OCI-LY1 (cell line): ENCODE measurements at regions not wholly inside any gene's neighbourhood (a gene's known extent, or its start where the extent isn't known, plus 50 kb on each side); places are given as distances from the start of the nearest gene placed in this dataset.

Source experiments
- H2AFZ ChIP-seq: fragments of 200-600 bp; sonication (generic), shearing (Covaris generic); 2 replicates; pipeline ENCODE4 v1.6.0; 2014; ENCODE audit warnings: antibody characterized with exemption, mild to moderate bottlenecking, low read length
- H3F3A ChIP-seq: fragments of 200-600 bp; sonication (generic), shearing (Covaris generic); 2 replicates; pipeline ENCODE4 v1.6.0; 2014; ENCODE audit warnings: mild to moderate bottlenecking, antibody characterized with exemption, low read length, moderate library complexity; ENCODE audit not compliant: insufficient read depth
- H3K27ac ChIP-seq: fragments of 200-600 bp; sonication (generic); 2 replicates; pipeline ENCODE4 v1.5.1; 2014; ENCODE audit warnings: low read length, mixed run types, mild to moderate bottlenecking, low read depth; ENCODE audit not compliant: poor library complexity, severe bottlenecking
- H3K27me3 ChIP-seq: fragments of 200-600 bp; sonication (generic); 2 replicates; pipeline ENCODE4 v1.6.0; 2014; ENCODE audit warnings: antibody characterized with exemption, mild to moderate bottlenecking, low read length, moderate library complexity; ENCODE audit not compliant: insufficient read depth
- H3K36me3 ChIP-seq: fragments of 200-600 bp; sonication (generic); 2 replicates; pipeline ENCODE4 v1.6.1; 2014; ENCODE audit warnings: mild to moderate bottlenecking, antibody characterized with exemption, low read length, moderate library complexity, mixed read lengths; ENCODE audit not compliant: insufficient read depth
- H3K4me1 ChIP-seq: fragments of 200-600 bp; sonication (generic); 2 replicates; pipeline ENCODE4 v1.5.1; 2014; ENCODE audit warnings: mild to moderate bottlenecking, low read length, moderate library complexity; ENCODE audit not compliant: insufficient read depth, severe bottlenecking
- H3K4me2 ChIP-seq: fragments of 200-600 bp; sonication (generic), shearing (Covaris generic); 2 replicates; pipeline ENCODE4 v1.6.1; 2014; ENCODE audit warnings: low read length
- H3K4me3 ChIP-seq: fragments of 200-600 bp; sonication (generic); 2 replicates; pipeline ENCODE4 v1.5.1; 2014; ENCODE audit warnings: low read length, low read depth, mild to moderate bottlenecking, mixed read lengths; ENCODE audit not compliant: poor library complexity, severe bottlenecking
- H3K79me2 ChIP-seq: fragments of 200-600 bp; shearing (Covaris generic); 2 replicates; pipeline ENCODE4 v1.6.1; 2016; ENCODE audit warnings: mixed run types, low read length, mixed read lengths; ENCODE audit not compliant: insufficient read depth
- H3K9ac ChIP-seq: fragments of 200-600 bp; sonication (generic), shearing (Covaris generic); 2 replicates; pipeline ENCODE4 v1.6.1; 2014; ENCODE audit warnings: mild to moderate bottlenecking, low read length, mixed read lengths
- H3K9me2 ChIP-seq: fragments of 200-600 bp; sonication (generic), shearing (Covaris generic); 2 replicates; pipeline ENCODE4 v1.6.1; 2014; ENCODE audit warnings: low read depth, mild to moderate bottlenecking, low read length, mixed read lengths
- H3K9me3 ChIP-seq: fragments of 200-600 bp; shearing (Covaris generic); 2 replicates; pipeline ENCODE4 v1.6.1; 2014; ENCODE audit warnings: low read length, mixed read lengths
- H4K20me1 ChIP-seq: fragments of 200-600 bp; sonication (generic), shearing (Covaris generic); 2 replicates; pipeline ENCODE4 v1.6.0; 2016; ENCODE audit warnings: mild to moderate bottlenecking, low read length; ENCODE audit not compliant: insufficient read depth
- EZH2 ChIP-seq: fragments of 200-600 bp; sonication (generic), shearing (Covaris generic); IDR thresholded peaks from 2 replicates; pipeline ENCODE4 v1.8.0; 2017; ENCODE audit warnings: borderline replicate concordance, mixed run types, mild to moderate bottlenecking, antibody characterized with exemption, low read length, moderate library complexity, mixed read lengths
- TF ChIP-seq, protein P1 (sequence below): fragments of 200-600 bp; sonication (generic), shearing (Covaris generic); IDR thresholded peaks from 2 replicates; pipeline ENCODE4 v1.5.1; 2017; ENCODE audit warnings: mild to moderate bottlenecking, antibody characterized with exemption, low read length, moderate library complexity, mixed read lengths

DNA sequence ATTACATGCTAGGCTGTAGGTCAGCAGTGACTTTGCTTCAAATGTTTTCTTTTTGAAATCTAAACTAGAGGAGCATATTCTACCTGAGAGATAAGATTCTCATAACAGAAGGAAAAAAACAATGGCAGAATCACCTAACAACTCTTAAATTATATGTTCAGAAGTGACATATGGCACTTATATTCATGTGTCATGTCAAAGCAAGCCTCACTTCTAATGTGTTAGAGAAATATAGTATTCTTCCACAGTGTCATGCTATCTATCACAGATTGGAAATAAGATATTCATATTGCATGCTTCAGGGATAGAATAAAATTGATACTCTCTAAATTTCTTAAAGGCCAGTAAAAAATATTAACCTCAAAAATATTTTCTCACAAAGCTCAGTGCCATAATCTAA is 874.6 kb upstream of the PRMT6 start:
- Histone ChIP-seq H4K20me1 (no peaks in the 10 kb centered on the region), H3K79me2 (no peaks in the 10 kb centered on the region), H3K27ac (no peak overlapping the region), H3K27me3 (no peaks in the 10 kb centered on the region), H3K9me3 (no peaks in the 10 kb centered on the region), H3K36me3 (no peaks in the 10 kb centered on the region), H3K9me2 (no peaks in the 10 kb centered on the region), H3F3A (no peaks in the 10 kb centered on the region), H3K4me3 (no peak overlapping the region), H2AFZ (no peak overlapping the region), H3K4me1 (no peaks in the 10 kb centered on the region), H3K9ac (no peak overlapping the region), H3K4me2 (no peak overlapping the region)
- TF ChIP-seq, protein P1, sequence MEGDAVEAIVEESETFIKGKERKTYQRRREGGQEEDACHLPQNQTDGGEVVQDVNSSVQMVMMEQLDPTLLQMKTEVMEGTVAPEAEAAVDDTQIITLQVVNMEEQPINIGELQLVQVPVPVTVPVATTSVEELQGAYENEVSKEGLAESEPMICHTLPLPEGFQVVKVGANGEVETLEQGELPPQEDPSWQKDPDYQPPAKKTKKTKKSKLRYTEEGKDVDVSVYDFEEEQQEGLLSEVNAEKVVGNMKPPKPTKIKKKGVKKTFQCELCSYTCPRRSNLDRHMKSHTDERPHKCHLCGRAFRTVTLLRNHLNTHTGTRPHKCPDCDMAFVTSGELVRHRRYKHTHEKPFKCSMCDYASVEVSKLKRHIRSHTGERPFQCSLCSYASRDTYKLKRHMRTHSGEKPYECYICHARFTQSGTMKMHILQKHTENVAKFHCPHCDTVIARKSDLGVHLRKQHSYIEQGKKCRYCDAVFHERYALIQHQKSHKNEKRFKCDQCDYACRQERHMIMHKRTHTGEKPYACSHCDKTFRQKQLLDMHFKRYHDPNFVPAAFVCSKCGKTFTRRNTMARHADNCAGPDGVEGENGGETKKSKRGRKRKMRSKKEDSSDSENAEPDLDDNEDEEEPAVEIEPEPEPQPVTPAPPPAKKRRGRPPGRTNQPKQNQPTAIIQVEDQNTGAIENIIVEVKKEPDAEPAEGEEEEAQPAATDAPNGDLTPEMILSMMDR: no peak
- TF ChIP-seq EZH2: no peak

DNA sequence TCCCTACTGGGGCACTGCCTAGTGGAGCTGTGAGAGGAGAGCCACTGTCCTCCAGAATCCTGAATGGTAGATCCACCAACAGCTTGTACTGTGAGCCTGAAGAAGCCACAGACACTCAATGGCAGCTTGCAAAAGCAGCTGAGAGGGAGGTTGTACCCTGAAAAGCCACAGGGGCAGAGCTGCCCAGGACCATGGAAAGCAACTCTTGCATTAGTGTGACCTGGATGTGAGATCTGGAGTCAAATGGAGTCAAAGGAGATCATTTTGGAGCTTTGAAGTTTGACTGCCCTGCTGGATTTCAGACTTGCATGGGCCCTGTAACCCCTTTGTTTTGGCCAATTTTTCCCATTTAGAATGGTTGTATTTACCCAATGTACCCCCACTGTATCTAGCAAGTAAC is 871.4 kb upstream of the PRMT6 start:
- H3K4me2 ChIP-seq: no peak overlapping the region
- H3K4me1 ChIP-seq: no peaks in the 10 kb centered on the region
- H3K27me3 ChIP-seq: no peaks in the 10 kb centered on the region
- no peaks in the 10 kb centered on the region for H3K9me3 ChIP-seq
- H3K4me3 ChIP-seq: no peak overlapping the region
- H3K36me3 ChIP-seq: no peaks in the 10 kb centered on the region
- no peaks in the 10 kb centered on the region for H3F3A ChIP-seq
- H3K27ac ChIP-seq: no peak overlapping the region
- H3K79me2 ChIP-seq: no peaks in the 10 kb centered on the region
- no peaks in the 10 kb centered on the region for H4K20me1 ChIP-seq
- no peak for TF ChIP-seq EZH2
- TF ChIP-seq, protein P1: no peak
- H2AFZ ChIP-seq: no peak overlapping the region
- H3K9ac ChIP-seq: no peak overlapping the region
- no peaks in the 10 kb centered on the region for H3K9me2 ChIP-seq

DNA sequence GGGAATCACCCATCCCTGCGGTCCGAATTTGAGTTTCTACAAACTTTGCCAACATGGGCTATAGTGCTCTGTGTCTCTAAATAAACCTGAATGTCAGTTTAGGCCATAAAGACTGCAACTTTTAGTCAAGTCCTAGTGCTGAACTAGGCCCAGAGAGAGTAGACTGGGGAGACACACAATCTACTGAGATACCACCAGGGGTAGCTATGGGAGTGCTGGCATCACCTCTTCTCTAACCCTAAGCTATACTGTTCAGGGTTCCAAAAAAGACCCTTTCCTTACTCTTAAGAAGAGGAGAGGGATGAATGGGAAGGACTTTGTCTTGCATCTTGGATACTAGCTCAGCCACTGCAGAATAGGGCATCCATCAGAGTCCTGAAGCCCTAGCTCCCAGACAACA is 866.7 kb upstream of the PRMT6 start:
- no peaks in the 10 kb centered on the region for H3K9me3 ChIP-seq
- TF ChIP-seq EZH2: no peak
- TF ChIP-seq, protein P1: no peak
- no peaks in the 10 kb centered on the region for H3F3A ChIP-seq
- no peaks in the 10 kb centered on the region for H3K36me3 ChIP-seq
- no peak overlapping the region for H3K27ac ChIP-seq
- H3K79me2 ChIP-seq: no peaks in the 10 kb centered on the region
- H3K4me3 ChIP-seq: no peak overlapping the region
- no peaks in the 10 kb centered on the region for H3K9me2 ChIP-seq
- no peak overlapping the region for H2AFZ ChIP-seq
- no peak overlapping the region for H3K4me2 ChIP-seq
- H4K20me1 ChIP-seq: no peaks in the 10 kb centered on the region
- H3K27me3 ChIP-seq: no peaks in the 10 kb centered on the region
- H3K4me1 ChIP-seq: no peaks in the 10 kb centered on the region
- H3K9ac ChIP-seq: no peak overlapping the region
